WTC11 (cell line): ENCODE measurements at regions not wholly inside any gene's neighbourhood (a gene's known extent, or its start where the extent isn't known, plus 50 kb on each side); places are given as distances from the start of the nearest gene placed in this dataset.

Source experiments
- ATAC-seq: fragments of 200-7000 bp; cut with Tn5 transposase; 2 replicates; pipeline ENCODE4 v1.10.0; 2021; ENCODE audit warnings: mild to moderate bottlenecking, moderate library complexity
- CTCF ChIA-PET: fragments of 300-600 bp; sonication (Branson Sonifier 250); formaldehyde crosslinking; loops from one replicate; lab custom pipeline; 2021; ENCODE audit warnings: antibody characterized with exemption; lab: Charles Lee
- POLR2A ChIA-PET: fragments of 350-600 bp; sonication (Branson Sonifier 250); formaldehyde crosslinking; loops from one replicate; lab custom pipeline; 2021; ENCODE audit warnings: antibody characterized with exemption; lab: Charles Lee
- DNase-seq: peaks from one replicate; pipeline ENCODE4 v3.0.0; 2021; ENCODE audit warnings: low spot score
- H3K27ac Mint-ChIP-seq: 2 replicates; pipeline ENCODE4 v1.8.0; 2021; ENCODE audit warnings: mixed read lengths
- H3K27me3 Mint-ChIP-seq: 2 replicates; pipeline ENCODE4 v1.8.0; 2021; ENCODE audit warnings: low read depth, mild to moderate bottlenecking, moderate library complexity, mixed read lengths
- H3K36me3 Mint-ChIP-seq: 2 replicates; pipeline ENCODE4 v1.8.0; 2021; ENCODE audit warnings: mixed read lengths
- H3K4me1 Mint-ChIP-seq: 2 replicates; pipeline ENCODE4 v1.8.0; 2022; ENCODE audit warnings: mixed read lengths
- H3K4me3 Mint-ChIP-seq: 2 replicates; pipeline ENCODE4 v1.8.0; 2021; ENCODE audit warnings: mild to moderate bottlenecking, moderate library complexity, mixed read lengths
- H3K9me3 Mint-ChIP-seq: 2 replicates; pipeline ENCODE4 v1.8.0; 2021; ENCODE audit warnings: mixed read lengths
- ATF1 ChIP-seq: sonication (generic); formaldehyde crosslinking; IDR thresholded peaks from 2 replicates; pipeline ENCODE4 v1.8.1; 2023; ENCODE audit warnings: mild to moderate bottlenecking, moderate library complexity, missing genetic modification reagents
- CREB1 ChIP-seq: sonication (generic); formaldehyde crosslinking; IDR thresholded peaks from 2 replicates; pipeline ENCODE4 v1.8.0; 2023; ENCODE audit warnings: mild to moderate bottlenecking, missing genetic modification reagents
- CREM ChIP-seq: sonication (generic); formaldehyde crosslinking; IDR thresholded peaks from 2 replicates; pipeline ENCODE4 v1.8.1; 2022; ENCODE audit warnings: mild to moderate bottlenecking, missing genetic modification reagents, moderate library complexity
- GABPB1 ChIP-seq: sonication (generic); formaldehyde crosslinking; IDR thresholded peaks from 2 replicates; pipeline ENCODE4 v1.8.1; 2023; ENCODE audit warnings: mild to moderate bottlenecking, missing genetic modification reagents
- GRHL2 ChIP-seq: fragments of 250-450 bp; sonication (Bioruptor Pico); IDR thresholded peaks from 2 replicates; pipeline ENCODE4 v1.8.0; 2022; ENCODE audit warnings: mild to moderate bottlenecking, moderate library complexity; ENCODE audit not compliant: insufficient replicate concordance, severe bottlenecking
- GTF2I ChIP-seq: fragments of 250-450 bp; sonication (Bioruptor Pico); conservative IDR thresholded peaks from 2 replicates; pipeline ENCODE4 v1.4.0; 2021; ENCODE audit warnings: mild to moderate bottlenecking
- IRF2 ChIP-seq: sonication (generic); formaldehyde crosslinking; IDR thresholded peaks from 2 replicates; pipeline ENCODE4 v1.8.0; 2022; ENCODE audit warnings: low read depth, missing genetic modification reagents, borderline replicate concordance
- NR1H2 ChIP-seq: sonication (generic); formaldehyde crosslinking; IDR thresholded peaks from 2 replicates; pipeline ENCODE4 v1.9.0; 2021; ENCODE audit warnings: mild to moderate bottlenecking, moderate library complexity, missing genetic modification reagents
- NR3C1 ChIP-seq: sonication (generic); formaldehyde crosslinking; conservative IDR thresholded peaks from 2 replicates; pipeline ENCODE4 v1.8.1; 2023; ENCODE audit warnings: low read depth, mild to moderate bottlenecking, missing genetic modification reagents
- PRRX2 ChIP-seq: fragments of 250-450 bp; sonication (Bioruptor Pico); IDR thresholded peaks from 2 replicates; pipeline ENCODE4 v1.8.0; 2021; ENCODE audit warnings: mild to moderate bottlenecking
- RELA ChIP-seq: sonication (generic); formaldehyde crosslinking; IDR thresholded peaks from 2 replicates; pipeline ENCODE4 v1.8.1; 2022; ENCODE audit warnings: missing genetic modification reagents, mild to moderate bottlenecking, borderline replicate concordance
- RORB ChIP-seq: fragments of 250-450 bp; sonication (Bioruptor Pico); IDR thresholded peaks from 2 replicates; pipeline ENCODE4 v1.9.0; 2021; ENCODE audit warnings: mild to moderate bottlenecking
- SP1 ChIP-seq: sonication (generic); formaldehyde crosslinking; conservative IDR thresholded peaks from 2 replicates; pipeline ENCODE4 v1.8.1; 2022; ENCODE audit warnings: missing genetic modification reagents
- ZNF138 ChIP-seq: sonication (generic); formaldehyde crosslinking; conservative IDR thresholded peaks from 2 replicates; pipeline ENCODE4 v1.8.1; 2022; ENCODE audit warnings: mild to moderate bottlenecking, moderate library complexity, missing genetic modification reagents
- TF ChIP-seq, protein P1 (sequence below): sonication (generic); formaldehyde crosslinking; IDR thresholded peaks from 2 replicates; pipeline ENCODE4 v1.8.1; 2023; ENCODE audit warnings: mild to moderate bottlenecking, missing genetic modification reagents, borderline replicate concordance
- TF ChIP-seq, protein P2 (sequence below): sonication (generic); formaldehyde crosslinking; IDR thresholded peaks from 2 replicates; pipeline ENCODE4 v1.8.0; 2022; ENCODE audit warnings: missing genetic modification reagents
- TF ChIP-seq, protein P3 (sequence below): sonication (generic); formaldehyde crosslinking; IDR thresholded peaks from 2 replicates; pipeline ENCODE4 v1.8.1; 2023; ENCODE audit warnings: mild to moderate bottlenecking, moderate library complexity, missing genetic modification reagents
- TF ChIP-seq, protein P4 (sequence below): sonication (generic); formaldehyde crosslinking; IDR thresholded peaks from 2 replicates; pipeline ENCODE4 v1.8.1; 2022; ENCODE audit warnings: low read depth, mild to moderate bottlenecking, moderate library complexity, missing genetic modification reagents, borderline replicate concordance
- TF ChIP-seq, protein P5 (sequence below): sonication (generic); formaldehyde crosslinking; IDR thresholded peaks from 2 replicates; pipeline ENCODE4 v1.8.1; 2022; ENCODE audit warnings: mild to moderate bottlenecking, moderate library complexity, missing genetic modification reagents

DNA sequence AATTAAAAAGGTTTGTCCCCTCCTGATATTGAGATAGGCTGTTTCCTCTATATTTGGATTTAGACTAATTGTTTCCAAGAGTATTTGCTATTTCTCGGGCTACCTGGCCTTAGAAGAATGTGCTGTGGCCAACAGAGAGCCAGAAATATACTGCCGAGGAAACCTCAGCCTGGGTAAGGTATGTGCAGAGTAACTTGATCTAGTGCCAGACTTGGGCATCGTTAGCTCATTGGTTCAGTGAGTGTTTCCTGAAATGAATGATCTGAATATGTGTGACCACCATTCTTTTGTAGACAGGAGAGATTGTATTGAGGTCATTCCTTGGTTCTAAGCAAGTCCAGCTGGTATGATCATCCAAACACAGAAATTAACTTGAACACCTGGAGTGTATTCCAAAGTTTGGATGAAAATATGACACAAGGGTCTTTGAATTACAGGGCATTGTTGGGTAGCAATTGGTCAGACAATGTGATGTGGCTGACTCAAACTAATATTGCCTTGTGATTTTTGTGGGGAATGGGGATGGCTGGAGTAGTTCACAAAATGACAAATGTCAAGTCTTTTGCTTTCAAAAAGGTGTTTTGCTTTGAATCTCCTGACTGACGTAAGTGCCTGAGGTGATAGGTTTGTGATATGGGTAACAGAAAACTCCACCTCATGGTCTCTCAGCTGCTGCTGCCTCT, 100.2 kb upstream of the CXCL13 start:
- Mint-ChIP-seq H3K4me1 (no peaks in the 10 kb centered on the region), H3K4me3 (no peak overlapping the region), H3K36me3 (no peaks in the 10 kb centered on the region), H3K9me3 (0 out of 2 replicates have a peak, but pooled peaks cover 3% of the 10 kb centered on the region), H3K27me3 (peaks cover 11% of the 10 kb centered on the region; the same call in 1 of the 2 replicates), H3K27ac (no peak overlapping the region)
- ATAC-seq (no peak), DNase-seq (no peak)
- CTCF ChIA-PET = no interaction called here
- POLR2A ChIA-PET = no interaction called here
- TF ChIP-seq, protein P1, sequence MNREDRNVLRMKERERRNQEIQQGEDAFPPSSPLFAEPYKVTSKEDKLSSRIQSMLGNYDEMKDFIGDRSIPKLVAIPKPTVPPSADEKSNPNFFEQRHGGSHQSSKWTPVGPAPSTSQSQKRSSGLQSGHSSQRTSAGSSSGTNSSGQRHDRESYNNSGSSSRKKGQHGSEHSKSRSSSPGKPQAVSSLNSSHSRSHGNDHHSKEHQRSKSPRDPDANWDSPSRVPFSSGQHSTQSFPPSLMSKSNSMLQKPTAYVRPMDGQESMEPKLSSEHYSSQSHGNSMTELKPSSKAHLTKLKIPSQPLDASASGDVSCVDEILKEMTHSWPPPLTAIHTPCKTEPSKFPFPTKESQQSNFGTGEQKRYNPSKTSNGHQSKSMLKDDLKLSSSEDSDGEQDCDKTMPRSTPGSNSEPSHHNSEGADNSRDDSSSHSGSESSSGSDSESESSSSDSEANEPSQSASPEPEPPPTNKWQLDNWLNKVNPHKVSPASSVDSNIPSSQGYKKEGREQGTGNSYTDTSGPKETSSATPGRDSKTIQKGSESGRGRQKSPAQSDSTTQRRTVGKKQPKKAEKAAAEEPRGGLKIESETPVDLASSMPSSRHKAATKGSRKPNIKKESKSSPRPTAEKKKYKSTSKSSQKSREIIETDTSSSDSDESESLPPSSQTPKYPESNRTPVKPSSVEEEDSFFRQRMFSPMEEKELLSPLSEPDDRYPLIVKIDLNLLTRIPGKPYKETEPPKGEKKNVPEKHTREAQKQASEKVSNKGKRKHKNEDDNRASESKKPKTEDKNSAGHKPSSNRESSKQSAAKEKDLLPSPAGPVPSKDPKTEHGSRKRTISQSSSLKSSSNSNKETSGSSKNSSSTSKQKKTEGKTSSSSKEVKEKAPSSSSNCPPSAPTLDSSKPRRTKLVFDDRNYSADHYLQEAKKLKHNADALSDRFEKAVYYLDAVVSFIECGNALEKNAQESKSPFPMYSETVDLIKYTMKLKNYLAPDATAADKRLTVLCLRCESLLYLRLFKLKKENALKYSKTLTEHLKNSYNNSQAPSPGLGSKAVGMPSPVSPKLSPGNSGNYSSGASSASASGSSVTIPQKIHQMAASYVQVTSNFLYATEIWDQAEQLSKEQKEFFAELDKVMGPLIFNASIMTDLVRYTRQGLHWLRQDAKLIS = no peak
- TF ChIP-seq, protein P2, sequence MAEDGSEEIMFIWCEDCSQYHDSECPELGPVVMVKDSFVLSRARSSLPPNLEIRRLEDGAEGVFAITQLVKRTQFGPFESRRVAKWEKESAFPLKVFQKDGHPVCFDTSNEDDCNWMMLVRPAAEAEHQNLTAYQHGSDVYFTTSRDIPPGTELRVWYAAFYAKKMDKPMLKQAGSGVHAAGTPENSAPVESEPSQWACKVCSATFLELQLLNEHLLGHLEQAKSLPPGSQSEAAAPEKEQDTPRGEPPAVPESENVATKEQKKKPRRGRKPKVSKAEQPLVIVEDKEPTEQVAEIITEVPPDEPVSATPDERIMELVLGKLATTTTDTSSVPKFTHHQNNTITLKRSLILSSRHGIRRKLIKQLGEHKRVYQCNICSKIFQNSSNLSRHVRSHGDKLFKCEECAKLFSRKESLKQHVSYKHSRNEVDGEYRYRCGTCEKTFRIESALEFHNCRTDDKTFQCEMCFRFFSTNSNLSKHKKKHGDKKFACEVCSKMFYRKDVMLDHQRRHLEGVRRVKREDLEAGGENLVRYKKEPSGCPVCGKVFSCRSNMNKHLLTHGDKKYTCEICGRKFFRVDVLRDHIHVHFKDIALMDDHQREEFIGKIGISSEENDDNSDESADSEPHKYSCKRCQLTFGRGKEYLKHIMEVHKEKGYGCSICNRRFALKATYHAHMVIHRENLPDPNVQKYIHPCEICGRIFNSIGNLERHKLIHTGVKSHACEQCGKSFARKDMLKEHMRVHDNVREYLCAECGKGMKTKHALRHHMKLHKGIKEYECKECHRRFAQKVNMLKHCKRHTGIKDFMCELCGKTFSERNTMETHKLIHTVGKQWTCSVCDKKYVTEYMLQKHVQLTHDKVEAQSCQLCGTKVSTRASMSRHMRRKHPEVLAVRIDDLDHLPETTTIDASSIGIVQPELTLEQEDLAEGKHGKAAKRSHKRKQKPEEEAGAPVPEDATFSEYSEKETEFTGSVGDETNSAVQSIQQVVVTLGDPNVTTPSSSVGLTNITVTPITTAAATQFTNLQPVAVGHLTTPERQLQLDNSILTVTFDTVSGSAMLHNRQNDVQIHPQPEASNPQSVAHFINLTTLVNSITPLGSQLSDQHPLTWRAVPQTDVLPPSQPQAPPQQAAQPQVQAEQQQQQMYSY (CRISPR knock-in tag) = no peak

DNA sequence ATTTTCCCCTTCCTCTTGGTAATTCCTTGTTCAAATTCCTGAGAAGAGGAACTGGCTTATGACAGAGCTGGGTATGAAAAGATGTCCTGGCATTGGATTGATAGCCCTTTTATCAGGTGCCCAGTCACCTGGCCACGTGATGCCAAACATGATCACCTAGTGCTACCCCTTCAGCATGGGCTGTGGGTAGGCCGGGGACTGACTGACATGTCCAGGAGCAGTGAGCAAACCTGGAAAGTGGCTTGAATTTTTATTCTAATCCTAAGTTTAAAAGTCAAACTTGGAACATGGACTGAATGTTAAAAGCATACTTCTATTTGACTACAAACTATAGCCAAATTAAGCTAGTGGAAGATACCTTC, 99.7 kb upstream of the CXCL13 start:
- Mint-ChIP-seq H3K27ac (no peak overlapping the region), H3K4me3 (no peak overlapping the region), H3K9me3 (0 out of 2 replicates have a peak, but pooled peaks cover 3% of the 10 kb centered on the region), H3K27me3 (peaks cover 11% of the 10 kb centered on the region; the same call in 1 of the 2 replicates), H3K36me3 (no peaks in the 10 kb centered on the region), H3K4me1 (no peaks in the 10 kb centered on the region)
- ATAC-seq = no peak
- ChIA-PET POLR2A (no interaction called here), CTCF (no interaction called here)
- no peak for DNase-seq
- TF ChIP-seq, protein P3, sequence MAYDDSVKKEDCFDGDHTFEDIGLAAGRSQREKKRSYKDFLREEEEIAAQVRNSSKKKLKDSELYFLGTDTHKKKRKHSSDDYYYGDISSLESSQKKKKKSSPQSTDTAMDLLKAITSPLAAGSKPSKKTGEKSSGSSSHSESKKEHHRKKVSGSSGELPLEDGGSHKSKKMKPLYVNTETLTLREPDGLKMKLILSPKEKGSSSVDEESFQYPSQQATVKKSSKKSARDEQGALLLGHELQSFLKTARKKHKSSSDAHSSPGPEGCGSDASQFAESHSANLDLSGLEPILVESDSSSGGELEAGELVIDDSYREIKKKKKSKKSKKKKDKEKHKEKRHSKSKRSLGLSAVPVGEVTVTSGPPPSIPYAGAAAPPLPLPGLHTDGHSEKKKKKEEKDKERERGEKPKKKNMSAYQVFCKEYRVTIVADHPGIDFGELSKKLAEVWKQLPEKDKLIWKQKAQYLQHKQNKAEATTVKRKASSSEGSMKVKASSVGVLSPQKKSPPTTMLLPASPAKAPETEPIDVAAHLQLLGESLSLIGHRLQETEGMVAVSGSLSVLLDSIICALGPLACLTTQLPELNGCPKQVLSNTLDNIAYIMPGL (CRISPR knock-in tag) = no peak
- TF ChIP-seq IRF2 (no peak), PRRX2 (CRISPR knock-in tag) (no peak), GRHL2 (no peak), GTF2I (CRISPR knock-in tag) (no peak), ATF1 (CRISPR knock-in tag) (no peak), GABPB1 (no peak), NR3C1 (CRISPR knock-in tag) (no peak), NR1H2 (CRISPR knock-in tag) (no peak), ZNF138 (no peak), RORB (CRISPR knock-in tag) (no peak), SP1 (no peak), RELA (CRISPR knock-in tag) (no peak), CREB1 (no peak), CREM (CRISPR knock-in tag) (no peak)
- TF ChIP-seq, protein P2 (CRISPR knock-in tag) = no peak
- TF ChIP-seq, protein P4, sequence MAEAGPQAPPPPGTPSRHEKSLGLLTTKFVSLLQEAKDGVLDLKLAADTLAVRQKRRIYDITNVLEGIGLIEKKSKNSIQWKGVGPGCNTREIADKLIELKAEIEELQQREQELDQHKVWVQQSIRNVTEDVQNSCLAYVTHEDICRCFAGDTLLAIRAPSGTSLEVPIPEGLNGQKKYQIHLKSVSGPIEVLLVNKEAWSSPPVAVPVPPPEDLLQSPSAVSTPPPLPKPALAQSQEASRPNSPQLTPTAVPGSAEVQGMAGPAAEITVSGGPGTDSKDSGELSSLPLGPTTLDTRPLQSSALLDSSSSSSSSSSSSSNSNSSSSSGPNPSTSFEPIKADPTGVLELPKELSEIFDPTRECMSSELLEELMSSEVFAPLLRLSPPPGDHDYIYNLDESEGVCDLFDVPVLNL (CRISPR knock-in tag) = no peak
- TF ChIP-seq, protein P5, sequence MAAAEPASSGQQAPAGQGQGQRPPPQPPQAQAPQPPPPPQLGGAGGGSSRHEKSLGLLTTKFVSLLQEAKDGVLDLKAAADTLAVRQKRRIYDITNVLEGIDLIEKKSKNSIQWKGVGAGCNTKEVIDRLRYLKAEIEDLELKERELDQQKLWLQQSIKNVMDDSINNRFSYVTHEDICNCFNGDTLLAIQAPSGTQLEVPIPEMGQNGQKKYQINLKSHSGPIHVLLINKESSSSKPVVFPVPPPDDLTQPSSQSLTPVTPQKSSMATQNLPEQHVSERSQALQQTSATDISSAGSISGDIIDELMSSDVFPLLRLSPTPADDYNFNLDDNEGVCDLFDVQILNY (CRISPR knock-in tag) = no peak
